ENCODE measurements at regions not wholly inside any gene's neighbourhood (a gene's known extent, or its start where the extent isn't known, plus 50 kb on each side); places are given as distances from the start of the nearest gene placed in this dataset.

DNA sequence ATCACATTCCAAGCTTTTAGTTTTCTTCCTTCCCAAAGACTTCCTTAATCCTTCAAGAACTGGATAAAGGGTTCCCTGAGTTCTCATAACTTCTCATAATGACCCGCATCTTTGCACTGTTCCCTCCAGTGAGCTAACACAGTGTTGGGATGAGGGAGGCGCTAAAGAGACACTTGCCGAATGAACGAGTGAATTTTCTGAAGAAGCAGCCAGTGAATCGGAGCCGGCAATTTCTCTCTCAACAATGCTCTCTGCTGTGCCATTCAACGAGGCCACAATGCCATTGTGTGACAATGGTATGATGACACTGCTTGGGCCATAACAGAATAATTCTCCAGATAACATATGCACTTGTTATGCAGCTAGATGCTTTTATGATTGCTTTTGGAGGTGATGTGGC, 51.4 kb upstream of the ZFP42 start:
- no peak overlapping the region for H3K27ac ChIP-seq (ENCODE audit: low read depth in 1 of 2, low read length in 2 of 2)
- Mint-ChIP-seq H3K4me1 (ENCODE audit: low read depth) (no peaks in the 10 kb centered on the region), H3K36me3 (ENCODE audit: low read depth) (no peaks in the 10 kb centered on the region), H3K27me3 (no peaks in the 10 kb centered on the region), H3K4me3 (no peak overlapping the region), H3K9me3 (peaks cover 21% of the 10 kb centered on the region), H3K27ac (no peak overlapping the region)
- ATAC-seq (ENCODE audit: poor library complexity) = no peak
- DNase-seq = no peak
- H3K27me3 ChIP-seq (ENCODE audit: control insufficient read depth in 1 of 2, insufficient read depth in 2 of 2, low read length in 2 of 2) = no peaks in the 10 kb centered on the region
- CTCF ChIA-PET = no interaction called here
- intact Hi-C loops (cut with DNase I, micrococcal nuclease) = no loop called here
- TF ChIP-seq, protein P1, sequence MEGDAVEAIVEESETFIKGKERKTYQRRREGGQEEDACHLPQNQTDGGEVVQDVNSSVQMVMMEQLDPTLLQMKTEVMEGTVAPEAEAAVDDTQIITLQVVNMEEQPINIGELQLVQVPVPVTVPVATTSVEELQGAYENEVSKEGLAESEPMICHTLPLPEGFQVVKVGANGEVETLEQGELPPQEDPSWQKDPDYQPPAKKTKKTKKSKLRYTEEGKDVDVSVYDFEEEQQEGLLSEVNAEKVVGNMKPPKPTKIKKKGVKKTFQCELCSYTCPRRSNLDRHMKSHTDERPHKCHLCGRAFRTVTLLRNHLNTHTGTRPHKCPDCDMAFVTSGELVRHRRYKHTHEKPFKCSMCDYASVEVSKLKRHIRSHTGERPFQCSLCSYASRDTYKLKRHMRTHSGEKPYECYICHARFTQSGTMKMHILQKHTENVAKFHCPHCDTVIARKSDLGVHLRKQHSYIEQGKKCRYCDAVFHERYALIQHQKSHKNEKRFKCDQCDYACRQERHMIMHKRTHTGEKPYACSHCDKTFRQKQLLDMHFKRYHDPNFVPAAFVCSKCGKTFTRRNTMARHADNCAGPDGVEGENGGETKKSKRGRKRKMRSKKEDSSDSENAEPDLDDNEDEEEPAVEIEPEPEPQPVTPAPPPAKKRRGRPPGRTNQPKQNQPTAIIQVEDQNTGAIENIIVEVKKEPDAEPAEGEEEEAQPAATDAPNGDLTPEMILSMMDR (IDR thresholded peaks at IDR 0.05) = no peak
- POLR2A ChIA-PET = no interaction called here
- H3K4me1 ChIP-seq (ENCODE audit: insufficient read depth, low read length) = no peaks in the 10 kb centered on the region
- H3K9me3 ChIP-seq (ENCODE audit: control insufficient read depth in 1 of 2, insufficient read depth in 1 of 2, low read length in 2 of 2) = peaks cover 0 to 8% of the 10 kb centered on the region in 2 experiments
- H3K36me3 ChIP-seq (ENCODE audit: insufficient read depth, low read length) = no peaks in the 10 kb centered on the region
- no peak overlapping the region for H3K4me3 ChIP-seq (ENCODE audit: low read length)
